ENCODE measurements at regions not wholly inside any gene's neighbourhood (a gene's known extent, or its start where the extent isn't known, plus 50 kb on each side); places are given as distances from the start of the nearest gene placed in this dataset.

- no peak for TF ChIP-seq CTCF (IDR thresholded peaks at IDR 0.05; ENCODE audit: low read depth, low read length)
- no peak for DNase-seq (ENCODE audit: low read depth, low spot score)
- no peaks in the 10 kb centered on the region for H3K27me3 ChIP-seq (ENCODE audit: control insufficient read depth, insufficient read depth, low read length)
- no peak overlapping the region for H3K4me3 ChIP-seq (ENCODE audit: low read depth, low read length)
- ChIA-PET POLR2A (interaction anchor here (1.0 kb wide), 2 partner anchors 13 to 73 kb away, joined by 3 to 4 read pairs; no protein-coding TSS in a partner anchor), CTCF (interaction anchor here (0.6 to 0.7 kb wide), 3 partner anchors 9 to 148 kb away, joined by 3 to 5 read pairs (median 4); no protein-coding TSS in a partner anchor)
- H3K9me3 ChIP-seq (ENCODE audit: control insufficient read depth, insufficient read depth, low read length) = no peaks in the 10 kb centered on the region
- no peak overlapping the region for H3K27ac ChIP-seq (ENCODE audit: low read depth, low read length)
Measured at GRCh38 chr6:21680611-21681010, 87.1 kb downstream of the SOX4 start.

GRCh38 chr6:21690489-21690888 is 96.9 kb downstream of the SOX4 start:
- no peak for TF ChIP-seq CTCF (IDR thresholded peaks at IDR 0.05; ENCODE audit: low read depth, low read length)
- no peak for DNase-seq (ENCODE audit: low read depth, low spot score)
- ChIA-PET CTCF (no interaction called here), POLR2A (no interaction called here)
- Histone ChIP-seq H3K9me3 (ENCODE audit: control insufficient read depth, insufficient read depth, low read length) (no peaks in the 10 kb centered on the region; the same call in 1 of the 2 replicates), H3K4me3 (ENCODE audit: low read depth, low read length) (no peak overlapping the region), H3K27me3 (ENCODE audit: control insufficient read depth, insufficient read depth, low read length) (no peaks in the 10 kb centered on the region), H3K27ac (ENCODE audit: low read depth, low read length) (no peak overlapping the region)

GRCh38 chr6:21691685-21692346 is 98.3 kb downstream of the SOX4 start:
- ChIA-PET POLR2A (no interaction called here), CTCF (interaction anchor here (0.6 kb wide), 1 partner anchor 10 kb away, joined by 5 read pairs; no protein-coding TSS in a partner anchor)
- Histone ChIP-seq H3K27me3 (ENCODE audit: control insufficient read depth, insufficient read depth, low read length) (no peaks in the 10 kb centered on the region), H3K27ac (ENCODE audit: low read depth, low read length) (no peak overlapping the region), H3K4me3 (ENCODE audit: low read depth, low read length) (no peak overlapping the region), H3K9me3 (ENCODE audit: control insufficient read depth, insufficient read depth, low read length) (no peaks in the 10 kb centered on the region; the same call in 1 of the 2 replicates)
- DNase-seq (ENCODE audit: low read depth, low spot score) = no peak
- no peak for TF ChIP-seq CTCF (IDR thresholded peaks at IDR 0.05; ENCODE audit: low read depth, low read length)

- DNase-seq (ENCODE audit: low read depth, low spot score) = no peak
- H3K27ac ChIP-seq (ENCODE audit: low read depth, low read length) = no peak overlapping the region
- no peak for TF ChIP-seq CTCF (IDR thresholded peaks at IDR 0.05; ENCODE audit: low read depth, low read length)
- H3K9me3 ChIP-seq (ENCODE audit: control insufficient read depth, insufficient read depth, low read length) = no peaks in the 10 kb centered on the region
- ChIA-PET CTCF (no interaction called here), POLR2A (no interaction called here)
- H3K27me3 ChIP-seq (ENCODE audit: control insufficient read depth, insufficient read depth, low read length) = no peaks in the 10 kb centered on the region
- no peak overlapping the region for H3K4me3 ChIP-seq (ENCODE audit: low read depth, low read length)
Measured at GRCh38 chr6:21692721-21693120, 99.2 kb downstream of the SOX4 start.

- Histone ChIP-seq H3K27me3 (ENCODE audit: control insufficient read depth, insufficient read depth, low read length) (no peaks in the 10 kb centered on the region), H3K9me3 (ENCODE audit: control insufficient read depth, insufficient read depth, low read length) (no peaks in the 10 kb centered on the region), H3K4me3 (ENCODE audit: low read depth, low read length) (no peak overlapping the region), H3K27ac (ENCODE audit: low read depth, low read length) (no peak overlapping the region)
- DNase-seq (ENCODE audit: low read depth, low spot score) = no peak
- no peak for TF ChIP-seq CTCF (IDR thresholded peaks at IDR 0.05; ENCODE audit: low read depth, low read length)
- CTCF ChIA-PET = no interaction called here
- POLR2A ChIA-PET = no interaction called here
Measured at GRCh38 chr6:21694168-21694567, 100.6 kb downstream of the SOX4 start.

All from AG04450 (cell line).